Natural killer cell (primary cell): ENCODE measurements at regions not wholly inside any gene's neighbourhood (a gene's known extent, or its start where the extent isn't known, plus 50 kb on each side); places are given as distances from the start of the nearest gene placed in this dataset.

Experiments
- ATAC-seq, 3 donors: fragments of 150-1000 bp in 2 of 3; fragments of 200-7000 bp in 1 of 3; cut with Tn5 transposase; 1 replicate in 1 of 3; 2 replicates in 2 of 3; pipeline ENCODE4 v1.10.0; 2021; ENCODE audit warnings: mild to moderate bottlenecking in 2 of 3, moderate library complexity in 2 of 3
- DNase-seq, 2 donors: peaks; one replicate each; pipeline versions ENCODE4 v3.0.0 to v3.0.0-alpha.2; 2013 to 2021; ENCODE audit warnings: mixed read lengths in 1 of 2
- H3K27ac ChIP-seq: one replicate; pipeline ENCODE4 v1.5.1; 2013; ENCODE audit warnings: mild to moderate bottlenecking, low read length
- H3K27me3 ChIP-seq: one replicate; pipeline ENCODE4 v1.6.1; 2013; ENCODE audit warnings: low read length; ENCODE audit not compliant: control insufficient read depth, insufficient read depth
- H3K36me3 ChIP-seq: one replicate; pipeline ENCODE4 v1.6.1; 2013; ENCODE audit warnings: low read length; ENCODE audit not compliant: control insufficient read depth, insufficient read depth
- H3K4me1 ChIP-seq: one replicate; pipeline ENCODE4 v1.6.1; 2013; ENCODE audit warnings: low read length; ENCODE audit not compliant: control insufficient read depth, insufficient read depth
- H3K4me3 ChIP-seq: one replicate; pipeline ENCODE4 v1.5.1; 2013; ENCODE audit warnings: low read length
- H3K9me3 ChIP-seq: one replicate; pipeline ENCODE4 v1.6.1; 2013; ENCODE audit warnings: low read length; ENCODE audit not compliant: control insufficient read depth, insufficient read depth
- H3K27ac Mint-ChIP-seq, 2 donors: one replicate each; pipeline ENCODE4 v1.8.0; 2022; ENCODE audit warnings: mild to moderate bottlenecking in 2 of 2, mixed read lengths in 2 of 2, moderate library complexity in 1 of 2
- H3K27me3 Mint-ChIP-seq, 2 donors: one replicate each; pipeline ENCODE4 v1.8.0; 2022; ENCODE audit warnings: low read depth in 2 of 2, mixed read lengths in 2 of 2
- H3K36me3 Mint-ChIP-seq: one replicate; pipeline ENCODE4 v1.8.0; 2022; ENCODE audit warnings: mixed read lengths
- H3K4me1 Mint-ChIP-seq, 2 donors: one replicate each; pipeline ENCODE4 v1.8.0; 2022; ENCODE audit warnings: mixed read lengths in 2 of 2
- H3K4me3 Mint-ChIP-seq: one replicate; pipeline ENCODE4 v1.8.0; 2022; ENCODE audit warnings: mild to moderate bottlenecking, moderate library complexity, mixed read lengths
- H3K9me3 Mint-ChIP-seq, 2 donors: one replicate each; pipeline ENCODE4 v1.8.0; 2022; ENCODE audit warnings: mixed read lengths in 2 of 2
- WGBS: methylation state at CpG from one replicate; pipeline ENCODE4 v1.1.7; 2013; ENCODE audit warnings: missing lambda C conversion rate; ENCODE audit not compliant: insufficient coverage; 5-methylcytosine and 5-hydroxymethylcytosine counted together
- intact Hi-C: fragments of 100-400 bp; cut with micrococcal nuclease; formaldehyde crosslinking; loops from one replicate; pipeline ENCODE4 v1.14.2; 2022
- TF ChIP-seq, protein P1 (sequence below): fragments of 200-600 bp; IDR thresholded peaks from one replicate; pipeline ENCODE4 v1.8.0; 2022; ENCODE audit warnings: antibody characterized with exemption

DNA sequence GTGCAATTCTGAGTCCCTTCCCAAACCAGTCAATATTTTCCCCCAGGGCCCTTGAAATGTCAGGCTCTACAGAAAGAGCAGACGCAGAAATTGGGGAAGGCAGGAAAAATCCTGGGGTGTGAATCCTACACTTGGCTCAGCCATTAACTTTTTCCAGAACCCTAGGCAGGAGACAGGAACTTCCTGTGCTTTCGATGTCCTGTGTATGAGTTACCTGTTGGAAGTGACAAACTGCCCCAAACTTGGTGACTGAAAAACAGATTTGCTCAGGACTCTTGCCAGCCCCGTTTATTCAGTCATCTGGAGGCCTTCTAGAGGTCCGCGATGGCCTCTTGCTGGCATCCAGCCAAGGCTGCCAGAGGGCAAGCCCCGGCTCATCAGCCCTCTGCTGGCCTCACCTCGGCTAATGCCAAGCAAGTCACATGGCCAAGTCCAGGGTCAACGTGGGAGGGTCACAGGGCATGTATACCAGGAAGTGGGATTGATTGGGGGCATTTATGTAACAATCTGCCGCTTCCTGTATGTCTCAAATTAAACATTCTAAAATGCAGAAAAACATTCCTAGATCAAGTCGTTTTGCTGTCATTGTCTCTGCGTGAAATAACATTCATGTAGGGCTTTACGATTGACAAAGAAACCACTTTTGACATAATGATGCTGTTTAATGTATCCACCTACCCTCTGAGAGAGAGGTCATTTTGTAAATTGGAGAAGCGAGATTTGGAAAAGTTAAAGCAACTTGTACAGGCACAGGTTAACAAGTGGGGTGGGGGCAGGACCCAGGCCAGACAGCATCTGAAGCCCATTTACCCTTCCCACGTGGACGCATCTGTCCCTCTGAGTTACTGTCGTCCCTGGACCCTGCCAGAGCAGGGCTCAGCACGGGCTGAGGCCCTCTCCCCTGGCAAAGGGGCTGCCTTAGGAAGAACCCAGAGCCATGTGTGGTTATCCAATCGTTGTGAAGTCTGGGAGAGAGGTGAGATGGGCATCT lies 179.4 kb downstream of the INHBB start:
- H3K9me3 Mint-ChIP-seq = no peaks in the 10 kb centered on the region
- peaks cover 11 to 30% of the 10 kb centered on the region in 2 donors for H3K27me3 Mint-ChIP-seq
- intact Hi-C loops = no loop called here
- Histone ChIP-seq H3K4me1 (no peaks in the 10 kb centered on the region), H3K4me3 (no peak overlapping the region), H3K27me3 (peaks cover 3% of the 10 kb centered on the region), H3K36me3 (no peaks in the 10 kb centered on the region), H3K27ac (no peak overlapping the region), H3K9me3 (no peaks in the 10 kb centered on the region)
- H3K36me3 Mint-ChIP-seq = no peaks in the 10 kb centered on the region
- no peak for ATAC-seq
- no peak for DNase-seq
- TF ChIP-seq, protein P1, sequence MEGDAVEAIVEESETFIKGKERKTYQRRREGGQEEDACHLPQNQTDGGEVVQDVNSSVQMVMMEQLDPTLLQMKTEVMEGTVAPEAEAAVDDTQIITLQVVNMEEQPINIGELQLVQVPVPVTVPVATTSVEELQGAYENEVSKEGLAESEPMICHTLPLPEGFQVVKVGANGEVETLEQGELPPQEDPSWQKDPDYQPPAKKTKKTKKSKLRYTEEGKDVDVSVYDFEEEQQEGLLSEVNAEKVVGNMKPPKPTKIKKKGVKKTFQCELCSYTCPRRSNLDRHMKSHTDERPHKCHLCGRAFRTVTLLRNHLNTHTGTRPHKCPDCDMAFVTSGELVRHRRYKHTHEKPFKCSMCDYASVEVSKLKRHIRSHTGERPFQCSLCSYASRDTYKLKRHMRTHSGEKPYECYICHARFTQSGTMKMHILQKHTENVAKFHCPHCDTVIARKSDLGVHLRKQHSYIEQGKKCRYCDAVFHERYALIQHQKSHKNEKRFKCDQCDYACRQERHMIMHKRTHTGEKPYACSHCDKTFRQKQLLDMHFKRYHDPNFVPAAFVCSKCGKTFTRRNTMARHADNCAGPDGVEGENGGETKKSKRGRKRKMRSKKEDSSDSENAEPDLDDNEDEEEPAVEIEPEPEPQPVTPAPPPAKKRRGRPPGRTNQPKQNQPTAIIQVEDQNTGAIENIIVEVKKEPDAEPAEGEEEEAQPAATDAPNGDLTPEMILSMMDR = no peak
- H3K4me1 Mint-ChIP-seq = no peaks in the 10 kb centered on the region
- no peak overlapping the region for H3K4me3 Mint-ChIP-seq
- 72% methylated on average over 17 of the region's 18 CpGs for WGBS
- H3K27ac Mint-ChIP-seq = no peak overlapping the region

- H3K36me3 ChIP-seq = no peaks in the 10 kb centered on the region
- H3K27me3 ChIP-seq = peaks cover 3% of the 10 kb centered on the region
- no peaks in the 10 kb centered on the region for H3K36me3 Mint-ChIP-seq
- DNase-seq = no peak
- 85% methylated on average over 16 of the region's 16 CpGs for WGBS
- H3K27me3 Mint-ChIP-seq = peaks cover 11 to 27% of the 10 kb centered on the region in 2 donors
- no peak overlapping the region for H3K4me3 Mint-ChIP-seq
- TF ChIP-seq, protein P1 = no peak
- H3K4me1 Mint-ChIP-seq = no peaks in the 10 kb centered on the region
- no peaks in the 10 kb centered on the region for H3K9me3 Mint-ChIP-seq
- no peaks in the 10 kb centered on the region for H3K9me3 ChIP-seq
- H3K4me1 ChIP-seq = no peaks in the 10 kb centered on the region
- H3K4me3 ChIP-seq = no peak overlapping the region
- no peak overlapping the region for H3K27ac Mint-ChIP-seq
- H3K27ac ChIP-seq = no peak overlapping the region
- ATAC-seq = no peak
- intact Hi-C loops = no loop called here
These were observed 180.2 kb downstream of the INHBB start for GRCh38 chr2:120526047-120526562.

DNA sequence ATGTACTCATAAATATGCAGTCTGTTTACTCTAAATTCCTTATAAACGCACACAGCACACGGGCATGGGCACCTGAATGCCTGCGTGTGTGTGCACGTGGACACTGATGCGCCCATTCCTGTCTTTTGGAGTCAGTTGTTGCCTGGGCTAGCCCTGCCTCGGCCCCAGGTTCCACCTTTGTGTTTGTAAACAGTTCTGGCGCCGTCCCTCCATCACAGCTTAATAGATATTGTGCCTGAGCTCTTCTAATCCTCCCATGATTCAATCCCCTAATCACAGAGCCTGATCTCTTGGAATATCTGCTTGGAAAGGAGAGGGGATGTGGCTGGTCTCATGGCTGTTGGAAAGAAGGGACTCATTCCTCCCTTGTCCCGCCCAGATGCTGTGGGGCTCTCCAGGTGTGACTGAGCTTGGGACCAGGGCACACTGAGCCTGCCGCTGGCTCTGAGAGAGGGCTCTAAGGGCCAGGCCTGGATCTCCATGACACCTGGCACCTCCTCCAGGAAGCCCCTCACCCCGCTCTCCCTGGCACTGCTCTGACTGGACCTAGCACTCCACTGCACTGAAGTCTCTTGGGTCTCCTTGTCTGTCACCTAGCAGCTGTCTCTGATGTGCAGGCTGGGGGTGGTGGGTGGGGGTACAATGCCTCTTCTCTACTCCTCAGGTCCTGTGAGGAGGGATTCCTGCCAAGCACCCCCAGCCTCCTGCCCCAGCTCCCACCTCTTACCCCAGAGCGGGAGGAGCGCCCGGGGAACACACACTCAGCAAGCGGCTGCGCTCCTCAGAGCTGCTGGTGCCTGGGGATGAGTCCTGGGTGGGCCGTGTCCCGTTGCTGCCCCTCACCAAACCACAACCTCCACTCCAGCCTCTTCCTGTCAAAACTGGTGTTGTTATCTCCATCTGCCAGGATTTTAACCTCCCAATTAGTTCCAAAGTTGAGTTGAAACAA lies 181.3 kb downstream of the INHBB start:
- H3K9me3 Mint-ChIP-seq = no peaks in the 10 kb centered on the region
- Histone ChIP-seq H3K4me3 (no peak overlapping the region), H3K4me1 (no peaks in the 10 kb centered on the region), H3K36me3 (no peaks in the 10 kb centered on the region), H3K27ac (no peak overlapping the region), H3K9me3 (no peaks in the 10 kb centered on the region), H3K27me3 (no peaks in the 10 kb centered on the region)
- intact Hi-C loops = no loop called here
- no peaks in the 10 kb centered on the region for H3K36me3 Mint-ChIP-seq
- H3K27ac Mint-ChIP-seq = no peak overlapping the region
- TF ChIP-seq, protein P1 = no peak
- DNase-seq (no peak), ATAC-seq (no peak)
- H3K27me3 Mint-ChIP-seq = peaks cover 11 to 16% of the 10 kb centered on the region in 2 donors
- H3K4me1 Mint-ChIP-seq = no peaks in the 10 kb centered on the region
- WGBS = 82% methylated on average over 18 of the region's 18 CpGs
- no peak overlapping the region for H3K4me3 Mint-ChIP-seq
